ENCODE measurements at regions not wholly inside any gene's neighbourhood (a gene's known extent, or its start where the extent isn't known, plus 50 kb on each side); places are given as distances from the start of the nearest gene placed in this dataset.

GRCh38 chr16:73872856-73873255, 423.8 kb upstream of the PSMD7 start:
- Histone ChIP-seq H3K9me3 (no peaks in the 10 kb centered on the region), H3K27me3 (peaks cover 8% of the 10 kb centered on the region), H3K27ac (no peak overlapping the region), H3K36me3 (no peaks in the 10 kb centered on the region), H3K4me1 (no peaks in the 10 kb centered on the region), H3K4me3 (no peak overlapping the region)
- DNase-seq (no peak), ATAC-seq (no peak)
- intact Hi-C loops (cut with DNase I) = no loop called here
- no peak for TF ChIP-seq CTCF (IDR thresholded peaks at IDR 0.05)

DNA sequence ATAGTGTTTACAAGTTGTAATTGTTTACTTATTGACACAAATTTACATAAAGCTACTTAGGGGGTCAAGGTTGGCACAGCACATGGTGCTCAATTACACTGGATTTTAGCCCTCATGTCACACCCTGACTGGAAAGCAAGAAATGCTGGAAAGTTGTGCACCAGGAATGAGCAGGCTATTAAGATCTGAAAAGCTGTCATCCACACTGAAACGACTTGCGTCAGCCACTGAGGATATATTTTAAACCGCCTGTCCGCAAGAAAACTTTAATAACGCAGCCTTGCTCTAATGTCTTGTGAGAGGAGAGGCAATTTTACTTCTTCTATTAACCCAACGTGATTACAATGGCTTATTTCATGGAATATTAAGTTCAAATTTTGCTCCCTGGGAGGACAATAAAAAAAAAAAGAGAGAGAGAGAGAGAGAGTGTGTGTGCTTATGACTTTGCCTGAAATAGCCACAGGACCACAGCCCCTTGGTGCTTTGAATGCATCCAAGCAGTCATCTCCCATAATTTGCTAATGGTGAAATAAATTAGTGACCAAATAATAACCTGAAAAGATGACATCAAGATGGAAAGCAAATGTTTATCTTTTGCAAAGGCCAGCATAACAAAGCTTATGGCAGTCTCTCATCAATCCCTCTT, 425.4 kb upstream of the PSMD7 start:
- intact Hi-C loops (cut with DNase I) = no loop called here
- no peak for TF ChIP-seq CTCF (IDR thresholded peaks at IDR 0.05)

GRCh38 chr16:73869126-73869525, 427.5 kb upstream of the PSMD7 start:
- ATAC-seq (no peak), DNase-seq (no peak)
- no peaks in the 10 kb centered on the region for H3K4me1 ChIP-seq
- no peak overlapping the region for H3K27ac ChIP-seq
- H3K4me3 ChIP-seq = no peak overlapping the region
- no peaks in the 10 kb centered on the region for H3K9me3 ChIP-seq
- H3K27me3 ChIP-seq = peaks cover 8% of the 10 kb centered on the region
- intact Hi-C loops (cut with DNase I) = no loop called here
- no peak for TF ChIP-seq CTCF (IDR thresholded peaks at IDR 0.05)
- no peaks in the 10 kb centered on the region for H3K36me3 ChIP-seq

More for the DNA sequence above, 425.4 kb upstream of the PSMD7 start:
- Histone ChIP-seq H3K27ac (no peak overlapping the region), H3K27me3 (peaks cover 8% of the 10 kb centered on the region), H3K4me3 (no peak overlapping the region), H3K36me3 (no peaks in the 10 kb centered on the region), H3K9me3 (no peaks in the 10 kb centered on the region), H3K4me1 (no peaks in the 10 kb centered on the region)
- no peak for ATAC-seq
- DNase-seq = no peak

DNA sequence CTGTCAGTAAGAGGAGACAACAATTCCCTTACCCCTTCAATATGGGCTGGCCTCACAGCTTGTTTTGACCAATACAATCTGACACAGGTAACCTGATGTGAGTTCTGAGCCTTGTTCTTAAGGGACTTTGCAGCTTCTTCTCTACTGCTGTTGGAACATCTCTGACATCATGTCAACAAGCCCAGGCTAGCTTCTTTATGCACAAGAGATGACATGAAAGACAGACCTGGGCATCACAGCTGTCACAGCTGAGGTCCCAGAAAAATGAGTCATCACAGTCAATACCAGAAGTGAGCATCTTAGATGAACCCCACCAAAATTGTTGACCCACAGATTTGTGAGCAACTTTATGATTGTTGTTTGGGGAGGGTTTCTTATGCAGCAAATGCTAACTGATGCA, 431.7 kb upstream of the PSMD7 start:
- no peaks in the 10 kb centered on the region for H3K36me3 ChIP-seq
- no peak for ATAC-seq
- H3K9me3 ChIP-seq = no peaks in the 10 kb centered on the region
- intact Hi-C loops (cut with DNase I) = no loop called here
- no peak overlapping the region for H3K4me3 ChIP-seq
- TF ChIP-seq CTCF (IDR thresholded peaks at IDR 0.05) = no peak
- DNase-seq = no peak
- no peaks in the 10 kb centered on the region for H3K4me1 ChIP-seq
- no peaks in the 10 kb centered on the region for H3K27me3 ChIP-seq
- no peak overlapping the region for H3K27ac ChIP-seq

GRCh38 chr16:73858326-73858725, 438.3 kb upstream of the PSMD7 start:
- intact Hi-C loops (cut with DNase I) = no loop called here
- no peaks in the 10 kb centered on the region for H3K9me3 ChIP-seq
- H3K27ac ChIP-seq = no peak overlapping the region
- DNase-seq = no peak
- TF ChIP-seq CTCF (IDR thresholded peaks at IDR 0.05) = no peak
- no peaks in the 10 kb centered on the region for H3K4me1 ChIP-seq
- no peak for ATAC-seq
- H3K36me3 ChIP-seq = no peaks in the 10 kb centered on the region
- no peaks in the 10 kb centered on the region for H3K27me3 ChIP-seq
- no peak overlapping the region for H3K4me3 ChIP-seq

GRCh38 chr16:73853968-73854367, 442.6 kb upstream of the PSMD7 start:
- no peak overlapping the region for H3K4me3 ChIP-seq
- no peaks in the 10 kb centered on the region for H3K27me3 ChIP-seq
- ATAC-seq (no peak), DNase-seq (no peak)
- no peak for TF ChIP-seq CTCF (IDR thresholded peaks at IDR 0.05)
- H3K4me1 ChIP-seq = no peaks in the 10 kb centered on the region
- no peak overlapping the region for H3K27ac ChIP-seq
- no peaks in the 10 kb centered on the region for H3K9me3 ChIP-seq
- H3K36me3 ChIP-seq = no peaks in the 10 kb centered on the region
- intact Hi-C loops (cut with DNase I) = no loop called here
